T-helper 17 cell (primary cell): ENCODE measurements at regions not wholly inside any gene's neighbourhood (a gene's known extent, or its start where the extent isn't known, plus 50 kb on each side); places are given as distances from the start of the nearest gene placed in this dataset.
"Not testable (repeated sequence)": the region's sequence is repeated elsewhere in the genome, so short reads cannot be mapped to it uniquely, and the experiment has no call there.

Experiments
- ATAC-seq: fragments of 150-1000 bp; cut with Tn5 transposase; 2 replicates; pipeline ENCODE4 v1.10.0; 2021; ENCODE audit warnings: mild to moderate bottlenecking, moderate library complexity
- DNase-seq, 3 donors: peaks; one replicate each; pipeline versions ENCODE4 v3.0.0 to v3.0.0-alpha.2; 2020 to 2021
- H3K9me3 ChIP-seq: one replicate; pipeline ENCODE4 v1.7.0; 2013; ENCODE audit warnings: low read length, mild to moderate bottlenecking; ENCODE audit not compliant: control insufficient read depth, poor library complexity, severe bottlenecking
- H3K27ac Mint-ChIP-seq: one replicate; pipeline ENCODE4 v1.8.0; 2022; ENCODE audit warnings: mild to moderate bottlenecking, moderate library complexity, mixed read lengths
- H3K27me3 Mint-ChIP-seq: one replicate; pipeline ENCODE4 v1.8.0; 2022; ENCODE audit warnings: mixed read lengths
- H3K36me3 Mint-ChIP-seq: one replicate; pipeline ENCODE4 v1.8.0; 2022; ENCODE audit warnings: low read depth, mixed read lengths
- H3K4me1 Mint-ChIP-seq: one replicate; pipeline ENCODE4 v1.8.0; 2022; ENCODE audit warnings: mild to moderate bottlenecking, mixed read lengths
- H3K4me3 Mint-ChIP-seq: one replicate; pipeline ENCODE4 v1.8.0; 2022; ENCODE audit warnings: mild to moderate bottlenecking, moderate library complexity, mixed read lengths

GRCh38 chr9:87198716-87199115, 251.4 kb upstream of the GAS1 start:
- DNase-seq (no peak), ATAC-seq (no peak)
- Mint-ChIP-seq H3K4me3 (no peak overlapping the region), H3K27me3 (peaks cover 10% of the 10 kb centered on the region), H3K4me1 (no peaks in the 10 kb centered on the region), H3K27ac (no peak overlapping the region), H3K36me3 (no peaks in the 10 kb centered on the region)
- H3K9me3 ChIP-seq = no peaks in the 10 kb centered on the region

DNA sequence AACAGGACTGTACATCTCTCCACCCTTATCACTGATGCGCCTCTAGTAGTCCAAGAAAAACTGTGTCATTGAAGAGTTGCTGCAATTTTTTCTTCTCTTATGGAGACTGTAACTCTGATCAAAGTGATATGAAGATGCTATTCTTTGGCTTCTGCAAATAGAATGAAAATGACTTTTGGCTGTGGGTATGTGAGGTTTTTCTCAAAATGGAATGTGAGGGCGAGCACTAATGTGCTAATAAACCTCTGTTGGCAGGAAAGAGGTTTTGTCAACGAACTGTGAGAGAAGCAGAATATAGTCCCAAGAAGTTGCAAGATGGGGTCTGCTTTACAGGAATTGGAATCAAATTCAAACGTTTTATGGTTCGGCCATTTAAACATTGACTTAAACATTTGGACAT, 252.0 kb upstream of the GAS1 start:
- H3K4me1 Mint-ChIP-seq = no peaks in the 10 kb centered on the region

DNA sequence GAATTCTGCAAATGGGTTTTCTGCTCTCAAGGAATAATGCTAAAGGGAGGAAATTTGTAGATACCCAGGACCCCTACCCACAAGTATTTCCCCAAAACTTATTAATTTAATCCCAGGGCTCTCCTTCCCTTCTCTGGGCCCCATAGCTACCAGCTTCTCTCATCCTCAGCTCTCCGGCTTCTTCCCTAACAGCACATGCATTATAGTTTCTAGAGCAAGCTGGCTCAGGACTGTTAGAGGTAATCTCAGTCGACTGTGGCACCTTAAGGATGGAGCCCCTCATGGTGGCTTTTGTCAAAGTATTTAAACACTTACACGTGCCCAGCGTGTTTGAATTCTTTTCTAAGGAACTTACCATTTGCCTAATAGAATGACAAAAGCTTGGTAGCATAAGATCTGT, 252.5 kb upstream of the GAS1 start:
- DNase-seq (no peak), ATAC-seq (no peak)
- H3K9me3 ChIP-seq = no peaks in the 10 kb centered on the region
- Mint-ChIP-seq H3K4me3 (no peak overlapping the region), H3K27ac (no peak overlapping the region), H3K27me3 (peaks cover 10% of the 10 kb centered on the region), H3K4me1 (no peaks in the 10 kb centered on the region), H3K36me3 (no peaks in the 10 kb centered on the region)

More for the DNA sequence above, 252.0 kb upstream of the GAS1 start:
- Mint-ChIP-seq H3K27ac (no peak overlapping the region), H3K4me3 (no peak overlapping the region), H3K36me3 (no peaks in the 10 kb centered on the region), H3K27me3 (peaks cover 10% of the 10 kb centered on the region)
- DNase-seq (no peak), ATAC-seq (no peak)
- no peaks in the 10 kb centered on the region for H3K9me3 ChIP-seq

- peaks cover 10% of the 10 kb centered on the region for H3K27me3 Mint-ChIP-seq
- ATAC-seq = no peak
- no peak for DNase-seq
- H3K9me3 ChIP-seq = no peaks in the 10 kb centered on the region
- no peak overlapping the region for H3K4me3 Mint-ChIP-seq
- no peak overlapping the region for H3K27ac Mint-ChIP-seq
- no peaks in the 10 kb centered on the region for H3K36me3 Mint-ChIP-seq
- no peaks in the 10 kb centered on the region for H3K4me1 Mint-ChIP-seq
Observed at GRCh38 chr9:87201351-87201751, 254.0 kb upstream of the GAS1 start.

DNA sequence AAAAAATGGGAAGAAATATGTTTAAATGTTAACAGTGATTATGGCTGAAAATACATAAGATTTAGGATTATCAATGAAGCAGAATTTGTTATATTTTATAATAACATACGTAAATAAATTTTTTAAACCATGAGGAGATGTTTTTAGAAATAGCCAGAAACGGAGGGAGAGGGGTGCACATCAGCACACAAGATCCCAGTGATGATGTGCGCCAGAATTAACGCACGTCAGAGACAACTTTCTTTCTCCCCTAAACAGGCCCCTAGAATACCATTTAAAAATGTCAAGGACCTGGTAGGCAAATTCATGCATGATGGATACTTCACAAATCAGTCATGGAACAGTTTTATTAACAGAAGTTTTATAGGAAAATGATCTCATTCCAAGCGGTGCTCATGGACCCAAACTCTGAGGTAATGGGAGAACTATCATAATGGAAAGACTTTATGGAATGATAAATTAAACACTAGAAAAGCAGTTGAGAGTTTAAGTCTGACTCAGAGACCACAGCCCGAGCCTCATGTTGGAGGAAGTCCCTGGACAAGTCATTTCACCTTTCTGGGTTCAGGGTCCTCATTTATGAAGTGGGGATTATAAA, 258.9 kb upstream of the GAS1 start:
- no peaks in the 10 kb centered on the region for H3K9me3 ChIP-seq
- H3K4me1 Mint-ChIP-seq = no peaks in the 10 kb centered on the region
- peaks cover 17% of the 10 kb centered on the region for H3K27me3 Mint-ChIP-seq
- ATAC-seq (no peak), DNase-seq (no peak)
- H3K27ac Mint-ChIP-seq = no peak overlapping the region
- H3K36me3 Mint-ChIP-seq = no peaks in the 10 kb centered on the region
- H3K4me3 Mint-ChIP-seq = no peak overlapping the region

DNA sequence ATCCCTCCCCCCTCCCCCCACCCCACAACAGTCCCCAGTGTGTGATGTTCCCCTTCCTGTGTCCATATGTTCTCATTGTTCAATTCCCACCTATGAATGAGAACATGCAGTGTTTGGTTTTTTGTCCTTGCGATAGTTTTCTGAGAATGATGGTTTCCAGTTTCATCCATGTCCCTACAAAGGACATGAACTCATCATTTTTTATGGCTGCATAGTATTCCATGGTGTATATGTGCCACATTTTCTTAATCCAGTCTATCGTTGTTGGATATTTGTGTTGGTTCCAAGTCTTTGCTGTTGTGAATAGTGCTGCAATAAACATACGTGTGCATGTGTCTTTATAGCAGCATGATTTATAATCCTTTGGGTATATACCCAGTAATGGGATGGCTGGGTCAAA, 263.4 kb upstream of the GAS1 start:
- ATAC-seq, DNase-seq, H3K4me3 Mint-ChIP-seq, H3K27ac Mint-ChIP-seq, H3K36me3 Mint-ChIP-seq, H3K9me3 ChIP-seq, H3K4me1 Mint-ChIP-seq: not testable (repeated sequence)
- H3K27me3 Mint-ChIP-seq = peaks cover 20% of the 10 kb centered on the region

DNA sequence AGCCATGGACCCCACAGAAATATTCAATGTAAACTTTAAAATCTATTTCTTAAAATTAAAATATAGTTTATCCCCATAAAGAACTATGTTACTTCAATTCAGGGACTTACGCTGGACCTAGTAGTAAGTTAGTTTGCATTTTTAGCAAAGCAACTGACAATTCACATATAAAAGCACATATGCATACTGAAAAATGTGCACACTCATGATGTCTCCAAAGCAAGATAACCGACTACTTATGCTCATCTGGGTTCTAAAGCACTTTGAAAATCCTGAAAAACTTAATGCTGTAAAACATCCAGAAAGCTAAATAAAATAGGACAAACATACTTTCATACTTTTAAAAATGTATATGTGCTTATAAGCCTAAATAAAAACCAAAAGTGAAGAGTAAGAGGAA, 264.4 kb upstream of the GAS1 start:
- Mint-ChIP-seq H3K36me3 (no peaks in the 10 kb centered on the region), H3K4me1 (no peaks in the 10 kb centered on the region), H3K27me3 (peaks cover 20% of the 10 kb centered on the region), H3K4me3 (no peak overlapping the region), H3K27ac (no peak overlapping the region)
- DNase-seq (no peak), ATAC-seq (no peak)
- no peaks in the 10 kb centered on the region for H3K9me3 ChIP-seq

GRCh38 chr9:87212605-87213021, 265.3 kb upstream of the GAS1 start:
- H3K36me3 Mint-ChIP-seq = no peaks in the 10 kb centered on the region
- no peak overlapping the region for H3K27ac Mint-ChIP-seq
- H3K27me3 Mint-ChIP-seq = peaks cover 26% of the 10 kb centered on the region
- DNase-seq = no peak
- H3K4me3 Mint-ChIP-seq = no peak overlapping the region
- ATAC-seq = no peak
- no peaks in the 10 kb centered on the region for H3K9me3 ChIP-seq
- no peaks in the 10 kb centered on the region for H3K4me1 Mint-ChIP-seq

DNA sequence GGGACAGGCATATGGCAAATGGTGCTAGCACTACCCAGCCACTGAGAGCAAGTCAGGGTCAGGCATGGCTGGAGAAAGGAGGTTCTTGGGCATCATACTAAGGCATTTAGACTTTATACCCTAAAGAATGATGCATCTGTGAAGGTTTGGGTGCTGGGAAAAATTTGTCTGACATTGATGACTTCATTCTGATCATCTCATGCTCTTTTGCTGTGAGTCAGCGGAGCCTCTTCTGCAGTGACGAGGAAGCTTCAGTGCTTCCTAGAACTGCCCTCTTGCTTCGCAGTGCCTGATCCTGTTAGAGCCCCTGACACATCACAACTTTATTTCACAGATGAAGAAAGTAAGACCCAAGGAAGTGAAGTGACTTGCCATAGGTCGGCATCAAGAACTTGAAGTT, 266.6 kb upstream of the GAS1 start:
- no peak for ATAC-seq
- Mint-ChIP-seq H3K36me3 (no peaks in the 10 kb centered on the region), H3K4me3 (no peak overlapping the region), H3K27ac (no peak overlapping the region), H3K4me1 (no peaks in the 10 kb centered on the region), H3K27me3 (peaks cover 32% of the 10 kb centered on the region)
- no peak for DNase-seq
- H3K9me3 ChIP-seq = no peaks in the 10 kb centered on the region

GRCh38 chr9:87214991-87215390, 267.7 kb upstream of the GAS1 start:
- ATAC-seq (no peak), DNase-seq (no peak)
- no peaks in the 10 kb centered on the region for H3K4me1 Mint-ChIP-seq
- no peaks in the 10 kb centered on the region for H3K9me3 ChIP-seq
- H3K27ac Mint-ChIP-seq = no peak overlapping the region
- no peak overlapping the region for H3K4me3 Mint-ChIP-seq
- H3K27me3 Mint-ChIP-seq = peaks cover 22% of the 10 kb centered on the region
- H3K36me3 Mint-ChIP-seq = no peaks in the 10 kb centered on the region

DNA sequence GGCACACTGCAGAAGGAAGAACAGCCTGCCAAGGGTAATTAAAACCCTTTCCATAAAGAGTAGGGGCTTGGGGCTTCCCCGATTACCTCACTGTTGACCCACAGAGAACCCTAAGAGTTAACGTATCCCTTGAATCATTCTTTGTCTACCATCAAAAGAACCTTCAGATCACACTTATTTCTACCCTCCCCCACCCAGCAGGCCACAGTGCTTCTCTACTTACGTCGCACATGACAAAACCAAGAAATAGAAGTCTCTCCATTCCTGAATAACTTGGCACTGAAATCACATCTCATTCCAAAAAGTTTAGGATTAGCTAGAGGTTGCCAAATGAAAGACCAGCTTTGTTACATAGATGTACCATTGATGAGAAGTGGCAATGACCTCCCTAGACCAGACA, 268.7 kb upstream of the GAS1 start:
- no peak overlapping the region for H3K4me3 Mint-ChIP-seq
- H3K27me3 Mint-ChIP-seq = peaks cover 25% of the 10 kb centered on the region
- no peaks in the 10 kb centered on the region for H3K4me1 Mint-ChIP-seq
- no peaks in the 10 kb centered on the region for H3K9me3 ChIP-seq
- no peaks in the 10 kb centered on the region for H3K36me3 Mint-ChIP-seq
- H3K27ac Mint-ChIP-seq = no peak overlapping the region
- DNase-seq (no peak), ATAC-seq (no peak)

- H3K27me3 Mint-ChIP-seq = peaks cover 31% of the 10 kb centered on the region
- DNase-seq (no peak), ATAC-seq (no peak)
- H3K4me1 Mint-ChIP-seq = no peaks in the 10 kb centered on the region
- H3K4me3 Mint-ChIP-seq = no peak overlapping the region
- no peaks in the 10 kb centered on the region for H3K9me3 ChIP-seq
- no peaks in the 10 kb centered on the region for H3K36me3 Mint-ChIP-seq
- no peak overlapping the region for H3K27ac Mint-ChIP-seq
Observed at GRCh38 chr9:87216897-87217455, 269.7 kb upstream of the GAS1 start.

GRCh38 chr9:87223392-87224246, 274.0 kb upstream of the DAPK1 start:
- H3K9me3 ChIP-seq = no peaks in the 10 kb centered on the region
- peaks cover 33% of the 10 kb centered on the region for H3K27me3 Mint-ChIP-seq
- no peaks in the 10 kb centered on the region for H3K36me3 Mint-ChIP-seq
- no peak overlapping the region for H3K4me3 Mint-ChIP-seq
- H3K4me1 Mint-ChIP-seq = no peaks in the 10 kb centered on the region
- DNase-seq (no peak), ATAC-seq (no peak)
- no peak overlapping the region for H3K27ac Mint-ChIP-seq

GRCh38 chr9:87226896-87227295, 270.8 kb upstream of the DAPK1 start:
- H3K9me3 ChIP-seq = no peaks in the 10 kb centered on the region
- no peak for DNase-seq
- no peaks in the 10 kb centered on the region for H3K36me3 Mint-ChIP-seq
- no peak overlapping the region for H3K4me3 Mint-ChIP-seq
- no peak for ATAC-seq
- H3K4me1 Mint-ChIP-seq = no peaks in the 10 kb centered on the region
- H3K27me3 Mint-ChIP-seq = peaks cover 23% of the 10 kb centered on the region
- no peak overlapping the region for H3K27ac Mint-ChIP-seq
